SU-DHL-6 (cell line): ENCODE measurements at regions not wholly inside any gene's neighbourhood (a gene's known extent, or its start where the extent isn't known, plus 50 kb on each side); places are given as distances from the start of the nearest gene placed in this dataset.

Experiments
- H2AFZ ChIP-seq: fragments of 200-600 bp; sonication (generic); 2 replicates; pipeline ENCODE4 v1.6.1; 2014; ENCODE audit warnings: low read depth, mild to moderate bottlenecking, moderate library complexity, mixed read lengths, antibody characterized with exemption, low read length; ENCODE audit not compliant: severe bottlenecking
- H3F3A ChIP-seq: fragments of 200-600 bp; shearing (Covaris generic); 2 replicates; pipeline ENCODE4 v1.6.0; 2016; ENCODE audit warnings: antibody characterized with exemption, mild to moderate bottlenecking; ENCODE audit not compliant: insufficient read depth
- H3K27ac ChIP-seq: fragments of 200-600 bp; sonication (generic); 2 replicates; pipeline ENCODE4 v1.5.1; 2016; ENCODE audit warnings: low read depth, mild to moderate bottlenecking, low read length, moderate library complexity, mixed read lengths
- H3K27me3 ChIP-seq: fragments of 200-600 bp; sonication (generic), shearing (Covaris generic); 2 replicates; pipeline ENCODE4 v1.6.0; 2014; ENCODE audit warnings: mild to moderate bottlenecking, low read length
- H3K36me3 ChIP-seq: fragments of 200-600 bp; sonication (generic); 2 replicates; pipeline ENCODE4 v1.6.1; 2014; ENCODE audit warnings: mild to moderate bottlenecking, low read length, mixed read lengths
- H3K4me2 ChIP-seq: fragments of 300-600, 200-600 bp; shearing (Covaris generic), sonication (generic); 2 replicates; pipeline ENCODE4 v1.6.0; 2014; ENCODE audit warnings: low read length, low read depth, mild to moderate bottlenecking; ENCODE audit not compliant: poor library complexity, severe bottlenecking
- H3K4me3 ChIP-seq: fragments of 200-600 bp; sonication (generic); 2 replicates; pipeline ENCODE4 v1.5.1; 2014; ENCODE audit warnings: antibody characterized with exemption, low read length, mild to moderate bottlenecking, mixed read lengths; ENCODE audit not compliant: insufficient read depth, poor library complexity, severe bottlenecking
- H3K79me2 ChIP-seq: fragments of 200-600 bp; sonication (generic); 2 replicates; pipeline ENCODE4 v1.6.1; 2014; ENCODE audit warnings: mild to moderate bottlenecking, low read length, moderate library complexity; ENCODE audit not compliant: insufficient read depth
- H3K9ac ChIP-seq: fragments of 200-600 bp; sonication (generic); 2 replicates; pipeline ENCODE4 v1.7.0; 2014; ENCODE audit warnings: mild to moderate bottlenecking, low read length
- H3K9me2 ChIP-seq: fragments of 200-600 bp; sonication (generic); replicated peaks from 2 replicates; pipeline ENCODE4 v1.6.1; 2014; ENCODE audit warnings: low read length; ENCODE audit not compliant: insufficient read depth
- H3K9me3 ChIP-seq: fragments of 200-600 bp; sonication (generic); 2 replicates; pipeline ENCODE4 v1.6.1; 2014; ENCODE audit warnings: low read length, mixed read lengths; ENCODE audit not compliant: insufficient read depth
- H4K20me1 ChIP-seq: fragments of 200-600 bp; sonication (generic); 2 replicates; pipeline ENCODE4 v1.6.1; 2014; ENCODE audit warnings: low read depth, mild to moderate bottlenecking, antibody characterized with exemption, low read length, moderate library complexity, mixed read lengths
- CTCF ChIP-seq: fragments of 200-600 bp; sonication (generic); IDR thresholded peaks from one replicate; pipeline ENCODE4 v1.5.1; 2017; ENCODE audit warnings: antibody characterized with exemption, mild to moderate bottlenecking, low read length, moderate library complexity; ENCODE audit not compliant: insufficient read depth, poor library complexity, severe bottlenecking
- EZH2phosphoT487 ChIP-seq: fragments of 200-600 bp; sonication (generic), shearing (Covaris generic); conservative IDR thresholded peaks from 2 replicates; pipeline ENCODE4 v1.6.1; 2018; ENCODE audit warnings: mild to moderate bottlenecking, antibody characterized with exemption, low read length, moderate library complexity, mixed read lengths

- H3K9me2 ChIP-seq: no peaks in the 10 kb centered on the region
- no peak overlapping the region for H3K27ac ChIP-seq
- H3K9me3 ChIP-seq: no peaks in the 10 kb centered on the region
- H3K4me2 ChIP-seq: no peak overlapping the region
- no peaks in the 10 kb centered on the region for H4K20me1 ChIP-seq
- no peaks in the 10 kb centered on the region for H3K27me3 ChIP-seq
- no peak for TF ChIP-seq CTCF
- no peak for TF ChIP-seq EZH2phosphoT487
- H3F3A ChIP-seq: no peaks in the 10 kb centered on the region
- H3K4me3 ChIP-seq: no peak overlapping the region
- no peaks in the 10 kb centered on the region for H3K36me3 ChIP-seq
- H2AFZ ChIP-seq: no peak overlapping the region
- no peaks in the 10 kb centered on the region for H3K79me2 ChIP-seq
- H3K9ac ChIP-seq: no peak overlapping the region
These were observed 731.4 kb downstream of the GALC start for GRCh38 chr14:87261621-87262020.

GRCh38 chr14:87260460-87260859 is 732.5 kb downstream of the GALC start:
- H3K27me3 ChIP-seq: no peaks in the 10 kb centered on the region
- H3K4me3 ChIP-seq: no peak overlapping the region
- no peaks in the 10 kb centered on the region for H3K79me2 ChIP-seq
- no peak overlapping the region for H3K4me2 ChIP-seq
- H4K20me1 ChIP-seq: no peaks in the 10 kb centered on the region
- H3F3A ChIP-seq: no peaks in the 10 kb centered on the region
- no peak for TF ChIP-seq EZH2phosphoT487
- TF ChIP-seq CTCF: no peak
- no peak overlapping the region for H2AFZ ChIP-seq
- H3K27ac ChIP-seq: no peak overlapping the region
- no peaks in the 10 kb centered on the region for H3K36me3 ChIP-seq
- H3K9ac ChIP-seq: no peak overlapping the region
- H3K9me3 ChIP-seq: no peaks in the 10 kb centered on the region
- H3K9me2 ChIP-seq: no peaks in the 10 kb centered on the region

GRCh38 chr14:87257421-87257820 is 735.6 kb downstream of the GALC start:
- Histone ChIP-seq H3K27ac (no peak overlapping the region), H3K9ac (no peak overlapping the region), H3K79me2 (no peaks in the 10 kb centered on the region), H3F3A (no peaks in the 10 kb centered on the region), H3K36me3 (no peaks in the 10 kb centered on the region), H2AFZ (no peak overlapping the region), H3K27me3 (no peaks in the 10 kb centered on the region), H4K20me1 (no peaks in the 10 kb centered on the region), H3K4me3 (no peak overlapping the region), H3K9me3 (no peaks in the 10 kb centered on the region), H3K4me2 (no peak overlapping the region), H3K9me2 (no peaks in the 10 kb centered on the region)
- TF ChIP-seq CTCF (no peak), EZH2phosphoT487 (no peak)
